Epithelial cell of esophagus (primary cell): ENCODE measurements at regions not wholly inside any gene's neighbourhood (a gene's known extent, or its start where the extent isn't known, plus 50 kb on each side); places are given as distances from the start of the nearest gene placed in this dataset.

Experiments used
- DNase-seq: peaks from one replicate; pipeline ENCODE4 v3.0.0; 2010; ENCODE audit warnings: low read depth
- H3K4me3 ChIP-seq: 2 replicates; pipeline ENCODE4 v1.5.1; 2011; ENCODE audit warnings: mild to moderate bottlenecking, low read length, control low read depth
- TF ChIP-seq, protein P1 (sequence below): IDR thresholded peaks from 2 replicates; pipeline ENCODE4 v1.5.1; 2011; ENCODE audit warnings: low read depth, mild to moderate bottlenecking, low read length, control low read depth, inconsistent platforms; ENCODE audit not compliant: insufficient read depth; ENCODE audit errors: missing control alignments

DNA sequence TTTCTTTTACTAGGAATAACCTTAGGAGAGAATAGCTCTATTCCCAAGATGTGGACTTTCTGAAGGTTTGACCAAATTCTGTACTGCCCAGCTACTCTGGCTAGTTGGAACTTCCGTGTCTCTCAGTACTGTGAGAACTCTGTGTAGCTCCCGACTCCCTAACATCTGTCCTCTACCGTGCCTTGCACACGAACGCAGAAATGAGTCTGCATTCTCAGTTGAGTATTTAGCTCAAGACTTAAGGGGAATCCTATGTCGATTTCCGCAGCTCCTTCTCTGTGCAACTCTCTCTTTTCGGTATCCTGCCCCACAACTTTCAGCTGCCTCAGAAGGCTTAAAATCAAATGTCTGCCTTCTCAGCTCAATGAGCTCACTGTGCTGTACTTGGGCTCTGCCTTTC, 86.7 kb upstream of the EPHB3 start:
- no peak overlapping the region for H3K4me3 ChIP-seq
- no peak for DNase-seq
- TF ChIP-seq, protein P1, sequence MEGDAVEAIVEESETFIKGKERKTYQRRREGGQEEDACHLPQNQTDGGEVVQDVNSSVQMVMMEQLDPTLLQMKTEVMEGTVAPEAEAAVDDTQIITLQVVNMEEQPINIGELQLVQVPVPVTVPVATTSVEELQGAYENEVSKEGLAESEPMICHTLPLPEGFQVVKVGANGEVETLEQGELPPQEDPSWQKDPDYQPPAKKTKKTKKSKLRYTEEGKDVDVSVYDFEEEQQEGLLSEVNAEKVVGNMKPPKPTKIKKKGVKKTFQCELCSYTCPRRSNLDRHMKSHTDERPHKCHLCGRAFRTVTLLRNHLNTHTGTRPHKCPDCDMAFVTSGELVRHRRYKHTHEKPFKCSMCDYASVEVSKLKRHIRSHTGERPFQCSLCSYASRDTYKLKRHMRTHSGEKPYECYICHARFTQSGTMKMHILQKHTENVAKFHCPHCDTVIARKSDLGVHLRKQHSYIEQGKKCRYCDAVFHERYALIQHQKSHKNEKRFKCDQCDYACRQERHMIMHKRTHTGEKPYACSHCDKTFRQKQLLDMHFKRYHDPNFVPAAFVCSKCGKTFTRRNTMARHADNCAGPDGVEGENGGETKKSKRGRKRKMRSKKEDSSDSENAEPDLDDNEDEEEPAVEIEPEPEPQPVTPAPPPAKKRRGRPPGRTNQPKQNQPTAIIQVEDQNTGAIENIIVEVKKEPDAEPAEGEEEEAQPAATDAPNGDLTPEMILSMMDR, result no peak

DNA sequence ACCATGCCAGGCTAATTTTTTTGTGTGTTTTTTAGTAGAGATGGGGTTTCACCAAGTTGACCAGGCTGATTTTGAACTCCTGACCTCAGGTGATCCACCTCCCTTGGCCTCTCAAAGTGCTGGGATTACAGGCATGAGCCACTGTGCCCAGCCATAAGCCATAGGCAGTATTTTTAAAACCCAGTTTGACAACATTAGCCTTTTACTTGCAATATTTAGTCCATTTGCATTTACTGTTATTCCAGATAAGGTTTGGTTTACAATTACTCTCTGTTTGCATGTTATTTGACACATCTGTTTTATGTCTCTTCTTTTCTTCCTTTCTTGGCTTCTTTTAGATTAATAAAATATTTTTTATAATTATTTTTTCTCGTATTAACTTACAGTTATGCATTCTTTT, 83.6 kb upstream of the EPHB3 start:
- H3K4me3 ChIP-seq, result no peak overlapping the region
- DNase-seq, result no peak
- TF ChIP-seq, protein P1, result no peak

DNA sequence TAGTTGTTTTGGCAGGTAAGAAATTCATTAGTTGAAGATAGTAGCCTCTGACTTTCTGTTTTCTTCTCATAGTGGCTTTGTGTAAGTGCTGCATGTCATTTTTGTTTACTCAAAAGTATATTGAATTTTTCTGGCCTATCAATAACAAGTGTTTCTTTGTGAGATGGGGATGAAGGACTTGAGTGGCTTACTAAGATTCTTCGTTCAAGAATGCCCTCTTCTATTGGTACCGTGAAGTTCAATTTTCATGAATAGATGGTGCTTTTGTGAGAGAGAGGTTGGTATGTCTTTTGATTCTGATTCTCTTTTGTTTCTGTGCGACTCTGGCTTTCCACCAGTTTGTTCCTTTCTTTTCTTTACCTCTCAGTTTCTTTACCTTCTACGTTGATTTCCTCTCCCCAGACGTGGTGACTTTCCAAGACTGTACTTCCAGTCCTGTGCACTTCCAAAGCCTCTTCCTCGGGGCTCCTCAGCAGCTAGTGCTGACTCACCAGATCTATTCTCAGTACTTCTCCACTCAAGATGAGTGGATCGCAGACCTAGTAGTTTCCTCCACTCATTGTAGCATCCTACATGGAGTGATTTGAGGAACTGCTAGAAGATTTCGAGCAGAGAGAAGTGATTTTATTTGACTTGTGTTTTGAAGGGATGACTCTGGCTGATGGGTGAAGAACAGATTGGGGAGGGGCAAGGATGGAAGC, 82.0 kb upstream of the EPHB3 start:
- TF ChIP-seq, protein P1, result no peak
- H3K4me3 ChIP-seq, result no peak overlapping the region
- no peak for DNase-seq

DNA sequence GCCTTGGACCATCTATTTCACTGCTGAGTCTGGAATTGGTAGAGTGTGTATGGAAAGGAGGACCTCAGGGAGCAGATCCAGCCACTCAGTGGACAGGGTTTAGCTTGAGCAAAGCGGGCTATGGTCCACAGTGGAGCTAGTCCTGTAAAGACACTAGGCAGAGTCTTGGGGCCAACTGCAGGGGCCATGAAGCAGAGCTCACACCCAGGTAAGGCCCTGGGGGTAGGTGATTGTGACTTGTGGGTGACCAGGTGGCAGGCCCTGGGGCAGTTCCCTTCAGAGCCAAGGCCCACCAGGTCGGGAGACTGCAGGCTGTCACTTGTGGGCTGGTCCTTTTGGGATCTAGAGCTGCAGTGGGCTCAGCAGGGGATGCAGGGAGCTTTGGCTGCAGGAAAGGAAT, 80.8 kb upstream of the EPHB3 start:
- no peak for DNase-seq
- TF ChIP-seq, protein P1, result no peak
- H3K4me3 ChIP-seq, result no peak overlapping the region

DNA sequence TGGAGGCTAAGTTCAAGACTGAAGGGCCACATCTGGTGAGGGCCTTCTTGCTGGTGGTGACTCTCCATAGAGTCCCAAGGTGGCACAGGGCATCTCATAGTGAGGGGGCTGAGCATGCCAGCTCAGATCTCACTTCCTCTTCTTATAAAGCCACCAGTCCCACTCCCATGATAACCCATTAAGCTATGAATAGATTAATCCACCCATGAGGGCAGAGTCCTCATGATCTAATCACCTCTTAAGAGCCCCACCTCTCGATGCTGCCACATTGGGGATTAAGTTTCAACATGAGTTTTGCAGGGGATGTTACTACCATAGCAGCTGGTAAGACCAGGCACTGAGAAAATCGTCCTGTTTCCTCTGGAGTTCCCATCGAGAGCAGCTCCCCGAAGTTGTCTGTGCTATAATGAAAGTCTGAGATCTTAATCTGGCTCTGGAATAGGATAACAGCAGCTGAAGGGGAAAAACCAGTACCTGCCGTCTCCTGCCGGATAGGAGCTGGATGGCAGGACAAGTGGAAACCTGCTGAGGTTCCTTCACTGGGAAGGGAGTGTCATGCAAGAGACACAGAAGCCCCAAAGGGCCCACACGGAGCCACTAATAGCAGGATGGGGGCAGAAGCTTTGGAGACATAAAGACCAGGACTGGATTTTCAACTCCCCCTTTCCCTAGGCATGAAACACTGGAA, 79.5 kb upstream of the EPHB3 start:
- H3K4me3 ChIP-seq, result no peak overlapping the region
- TF ChIP-seq, protein P1, result peak; percentile 40
- peak; percentile 56 for DNase-seq

DNA sequence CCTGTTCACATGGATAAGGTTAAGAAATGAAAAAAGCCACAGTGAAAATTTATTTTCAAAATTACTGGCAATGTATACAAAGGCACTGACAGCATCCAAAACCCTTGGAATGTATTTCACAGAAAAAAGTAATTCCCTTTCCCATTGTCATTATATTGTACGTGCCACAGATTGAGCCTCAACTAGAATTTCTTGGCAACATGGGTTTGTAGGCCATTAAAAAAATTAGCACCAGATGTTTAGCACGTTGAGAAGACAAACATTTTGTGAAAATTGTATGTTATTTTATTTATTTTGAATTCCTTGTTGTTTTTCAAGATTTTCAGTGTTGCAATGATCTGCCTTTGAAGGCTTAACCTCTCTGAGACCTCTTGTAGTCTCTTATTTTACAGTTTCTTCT, 76.3 kb upstream of the EPHB3 start:
- DNase-seq, result no peak
- no peak overlapping the region for H3K4me3 ChIP-seq
- TF ChIP-seq, protein P1, result no peak
